Esophagus squamous epithelium (tissue), 4 donors: ENCODE measurements at regions not wholly inside any gene's neighbourhood (a gene's known extent, or its start where the extent isn't known, plus 50 kb on each side); places are given as distances from the start of the nearest gene placed in this dataset.

Source experiments
- POLR2A ChIP-seq, 4 donors: fragments of 450-650 bp; IDR thresholded peaks; one replicate each; pipeline ENCODE4 v1.6.1; 2017; ENCODE audit warnings: antibody characterized with exemption in 4 of 4, mild to moderate bottlenecking in 4 of 4, moderate library complexity in 3 of 4
- TF ChIP-seq, protein P1 (sequence below), 6 experiments: fragments of 450-650 bp in 4 of 6; fragments of 200-600 bp in 2 of 6; sonication (generic) in 2 of 6; IDR thresholded peaks; one replicate each; pipeline ENCODE4 v1.5.1; 2016 to 2019; ENCODE audit warnings: antibody characterized with exemption in 6 of 6, mild to moderate bottlenecking in 4 of 6, moderate library complexity in 4 of 6

DNA sequence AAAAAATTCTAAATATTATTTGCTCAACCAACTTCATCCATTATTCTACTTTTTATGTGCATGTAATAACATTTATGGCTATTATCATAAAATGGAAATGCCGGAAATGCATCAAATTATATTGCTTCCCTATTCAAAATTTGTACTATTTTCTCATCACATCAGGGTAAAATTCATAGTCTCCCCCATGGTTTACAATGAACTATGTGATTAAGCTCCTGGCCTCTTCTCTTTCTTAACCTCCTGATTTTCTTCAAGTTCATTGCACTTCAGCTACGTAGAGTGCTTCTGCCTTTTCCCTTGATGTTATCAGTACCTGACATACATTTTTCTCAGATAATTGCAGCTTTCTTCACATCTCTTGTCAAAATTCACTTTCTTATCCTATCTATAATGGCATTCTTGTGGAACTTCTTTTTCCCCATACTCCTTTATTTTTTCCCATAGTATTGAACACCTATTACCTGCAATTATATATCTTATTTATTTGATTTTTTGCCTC is 699.1 kb upstream of the ADGRB3 start:
- TF ChIP-seq POLR2A (IDR thresholded peaks at IDR 0.05): no peak
- TF ChIP-seq, protein P1, sequence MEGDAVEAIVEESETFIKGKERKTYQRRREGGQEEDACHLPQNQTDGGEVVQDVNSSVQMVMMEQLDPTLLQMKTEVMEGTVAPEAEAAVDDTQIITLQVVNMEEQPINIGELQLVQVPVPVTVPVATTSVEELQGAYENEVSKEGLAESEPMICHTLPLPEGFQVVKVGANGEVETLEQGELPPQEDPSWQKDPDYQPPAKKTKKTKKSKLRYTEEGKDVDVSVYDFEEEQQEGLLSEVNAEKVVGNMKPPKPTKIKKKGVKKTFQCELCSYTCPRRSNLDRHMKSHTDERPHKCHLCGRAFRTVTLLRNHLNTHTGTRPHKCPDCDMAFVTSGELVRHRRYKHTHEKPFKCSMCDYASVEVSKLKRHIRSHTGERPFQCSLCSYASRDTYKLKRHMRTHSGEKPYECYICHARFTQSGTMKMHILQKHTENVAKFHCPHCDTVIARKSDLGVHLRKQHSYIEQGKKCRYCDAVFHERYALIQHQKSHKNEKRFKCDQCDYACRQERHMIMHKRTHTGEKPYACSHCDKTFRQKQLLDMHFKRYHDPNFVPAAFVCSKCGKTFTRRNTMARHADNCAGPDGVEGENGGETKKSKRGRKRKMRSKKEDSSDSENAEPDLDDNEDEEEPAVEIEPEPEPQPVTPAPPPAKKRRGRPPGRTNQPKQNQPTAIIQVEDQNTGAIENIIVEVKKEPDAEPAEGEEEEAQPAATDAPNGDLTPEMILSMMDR (IDR thresholded peaks at IDR 0.05): no peak
